NOMO-1 treated with dmso at 0.1 percent for 144 hours (cell line): ENCODE measurements at regions not wholly inside any gene's neighbourhood (a gene's known extent, or its start where the extent isn't known, plus 50 kb on each side); places are given as distances from the start of the nearest gene placed in this dataset.

Source experiments
- DNase-seq: peaks from one replicate; lab custom pipeline; 2025; ENCODE audit not compliant: unreplicated experiment; lab: John Stamatoyannopoulos, UW

DNA sequence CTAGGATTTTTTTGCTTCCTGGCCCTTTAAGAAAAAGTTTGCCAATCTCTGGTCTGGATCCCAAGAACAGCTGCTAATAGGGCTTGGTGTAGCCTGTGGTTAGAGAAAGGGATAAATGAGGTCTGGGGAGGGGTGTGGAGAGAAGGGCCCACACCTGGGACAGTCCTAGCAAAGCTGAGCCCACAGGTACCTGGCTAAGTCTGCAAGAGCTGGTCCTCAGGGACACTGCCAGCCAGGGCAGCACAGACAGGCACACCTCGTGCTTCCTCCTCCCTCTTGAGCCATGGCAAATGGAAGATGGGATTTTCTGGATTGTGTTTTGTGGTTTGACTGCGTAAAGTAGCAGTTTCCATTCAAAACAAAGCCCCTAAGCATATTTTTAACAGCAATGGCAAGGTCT lies 217.5 kb downstream of the SOX9 start:
- DNase-seq: no peak

GRCh38 chr17:72338847-72339790 lies 218.3 kb downstream of the SOX9 start:
- no peak for DNase-seq

GRCh38 chr17:72340836-72341235 lies 220.0 kb downstream of the SOX9 start:
- DNase-seq: no peak

GRCh38 chr17:72342061-72342460 lies 221.2 kb downstream of the SOX9 start:
- no peak for DNase-seq

DNA sequence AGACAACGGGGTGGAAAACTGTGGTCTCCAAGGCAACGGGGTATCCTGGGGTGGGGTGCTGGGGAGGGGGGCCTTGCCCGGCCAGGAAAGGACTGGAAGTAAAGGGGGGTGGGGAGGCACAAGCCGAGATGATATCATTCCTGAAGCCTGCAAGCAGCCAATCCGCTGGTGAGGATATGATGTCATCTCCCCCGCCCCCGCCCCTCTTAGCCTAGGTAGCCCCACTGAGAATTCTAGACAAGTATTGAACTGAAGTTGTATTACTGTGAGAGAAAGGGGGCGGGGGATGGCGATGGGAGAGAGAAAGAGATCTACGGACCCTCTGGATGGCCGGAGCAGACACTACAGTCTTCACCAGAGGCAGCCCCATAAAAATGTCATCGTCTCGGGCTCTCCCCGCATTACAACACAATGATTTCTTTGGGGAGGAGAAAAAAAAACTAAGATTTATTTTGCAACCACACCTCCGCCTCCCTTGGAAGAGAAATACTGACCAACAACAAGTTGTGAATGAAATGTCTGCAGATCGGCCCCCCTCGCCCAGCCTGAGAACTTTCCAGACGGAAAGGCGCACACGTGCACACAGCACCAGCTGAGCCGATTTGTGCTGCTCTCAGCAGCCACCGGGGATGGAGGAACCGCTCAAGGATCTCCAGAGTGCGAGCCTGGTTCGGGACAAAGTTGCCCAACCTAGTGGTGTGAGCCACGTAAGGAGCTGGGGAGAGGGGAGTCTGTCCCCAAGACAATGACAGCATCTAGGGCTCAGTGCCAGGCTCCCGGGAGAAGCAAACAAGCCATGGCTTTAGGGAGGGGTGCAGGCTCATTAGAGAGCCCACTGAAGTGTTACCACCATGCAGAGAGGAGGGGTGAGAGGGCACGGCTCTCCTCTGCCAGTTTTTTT lies 222.1 kb downstream of the SOX9 start:
- DNase-seq: no peak

DNA sequence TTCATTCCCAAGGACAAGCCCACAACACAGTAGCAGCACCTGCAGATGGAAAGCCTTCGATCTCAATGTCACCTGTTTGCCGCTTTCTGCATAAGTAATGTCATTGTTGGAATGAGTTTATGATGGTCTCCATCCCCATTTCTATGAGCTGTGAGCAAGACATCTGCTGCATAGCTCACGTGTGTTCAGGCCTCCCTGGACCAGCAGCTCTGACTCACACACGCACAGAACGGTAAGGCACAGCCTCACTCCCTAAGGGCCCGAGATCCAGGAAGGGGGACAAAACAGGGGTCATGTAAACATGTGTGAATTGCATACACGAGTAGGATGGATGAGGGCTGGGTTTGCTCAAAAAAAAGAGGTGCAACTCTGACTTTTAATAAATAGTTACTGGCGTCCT lies 223.1 kb downstream of the SOX9 start:
- DNase-seq: no peak

DNA sequence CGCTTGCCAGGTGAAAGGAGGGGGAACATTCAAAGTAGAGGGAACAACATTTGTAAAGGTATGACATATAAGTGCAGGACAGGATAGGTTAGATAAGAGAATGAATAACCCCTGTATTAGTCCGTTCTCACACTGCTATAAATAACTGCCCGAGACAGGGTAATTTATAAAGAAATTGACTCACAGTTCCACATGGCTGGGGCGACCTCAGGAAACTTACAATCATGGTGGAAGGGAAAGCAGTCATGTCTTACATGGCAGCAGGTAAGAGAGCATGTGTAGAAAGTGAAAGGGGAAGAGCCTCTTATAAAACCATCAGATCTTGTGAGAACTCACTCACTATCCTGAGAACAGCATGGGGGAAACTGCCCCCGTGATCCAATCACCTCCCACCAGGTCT lies 223.8 kb downstream of the SOX9 start:
- no peak for DNase-seq

DNA sequence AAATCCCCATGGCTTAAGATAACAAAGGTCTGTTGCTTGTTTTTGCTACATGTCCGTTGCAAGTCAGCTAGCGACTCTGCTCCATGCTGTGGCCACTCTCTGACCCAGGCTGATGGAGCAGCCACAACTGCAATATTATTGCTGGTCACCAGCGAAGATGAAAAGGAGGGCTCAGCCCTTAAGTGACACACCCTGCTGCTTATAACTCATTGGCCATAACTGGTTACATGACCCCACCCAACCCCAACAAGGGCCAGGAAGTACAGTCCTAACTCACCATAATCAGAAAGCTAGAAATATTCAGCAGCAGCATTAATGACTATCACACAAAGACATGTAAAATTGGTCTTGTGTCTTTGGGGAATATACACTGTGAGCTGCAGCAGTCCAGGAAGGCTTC lies 224.3 kb downstream of the SOX9 start:
- DNase-seq: no peak

DNA sequence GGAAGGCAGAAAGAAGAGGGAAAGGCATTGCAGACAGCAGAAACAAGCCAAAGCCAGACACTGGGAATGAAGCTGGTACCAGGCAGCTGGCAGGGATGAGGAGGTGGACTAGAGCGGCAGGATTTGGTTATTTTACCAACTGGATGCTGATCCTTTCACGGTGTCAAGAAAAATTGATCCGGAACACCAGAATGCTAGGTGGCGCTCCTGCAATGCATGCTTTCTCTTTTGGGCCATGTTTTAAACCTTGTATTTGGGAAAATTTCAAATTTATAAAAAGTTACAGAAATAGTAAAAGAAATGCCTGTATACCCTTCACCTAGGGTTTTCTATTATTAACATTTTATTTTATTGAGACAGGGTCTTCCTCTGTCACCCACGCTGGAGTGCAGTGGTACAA lies 224.7 kb downstream of the SOX9 start:
- no peak for DNase-seq

- DNase-seq: no peak
Observed at GRCh38 chr17:72346306-72346705, 225.5 kb downstream of the SOX9 start.

- no peak for DNase-seq
Observed at GRCh38 chr17:72349011-72349410, 228.2 kb downstream of the SOX9 start.

- no peak for DNase-seq
Observed at GRCh38 chr17:72349491-72349995, 228.7 kb downstream of the SOX9 start.

DNA sequence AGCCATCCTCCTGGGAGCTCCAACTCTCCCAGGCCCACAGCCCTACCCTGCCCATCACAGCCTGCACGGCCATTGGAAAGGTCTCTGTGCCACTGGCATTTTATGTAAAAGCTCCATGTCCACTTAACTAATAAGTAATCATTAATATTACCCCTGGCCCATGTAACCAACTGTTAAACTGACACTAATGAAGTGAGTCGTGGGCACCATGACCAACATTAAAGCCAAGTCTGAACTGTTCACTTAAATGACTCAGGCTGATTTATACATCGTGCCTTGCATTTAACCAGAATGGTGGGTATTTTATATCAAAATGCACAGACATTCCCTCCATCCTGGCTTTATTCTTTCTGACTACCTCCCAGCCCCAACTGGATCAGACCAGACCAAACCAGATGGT lies 229.3 kb downstream of the SOX9 start:
- DNase-seq: no peak

DNA sequence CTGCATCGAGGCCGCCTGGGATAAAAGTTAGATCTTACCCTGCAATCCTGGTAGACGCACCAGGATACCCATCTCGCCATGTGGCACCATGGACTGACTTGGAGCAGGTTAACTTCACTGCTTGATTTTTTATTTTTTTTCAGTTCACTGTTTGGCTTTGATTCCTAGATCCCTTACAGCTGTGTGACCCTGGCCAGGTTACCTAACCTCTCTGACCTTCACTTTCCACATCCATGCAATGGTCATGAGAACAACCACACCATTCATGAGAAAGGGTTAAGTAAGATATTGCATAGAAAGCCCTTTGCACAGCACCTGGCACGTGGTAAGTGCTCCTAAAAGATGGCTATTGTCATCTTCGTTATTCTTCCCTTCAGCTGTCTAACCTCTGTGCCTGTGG lies 230.5 kb downstream of the SOX9 start:
- no peak for DNase-seq

DNA sequence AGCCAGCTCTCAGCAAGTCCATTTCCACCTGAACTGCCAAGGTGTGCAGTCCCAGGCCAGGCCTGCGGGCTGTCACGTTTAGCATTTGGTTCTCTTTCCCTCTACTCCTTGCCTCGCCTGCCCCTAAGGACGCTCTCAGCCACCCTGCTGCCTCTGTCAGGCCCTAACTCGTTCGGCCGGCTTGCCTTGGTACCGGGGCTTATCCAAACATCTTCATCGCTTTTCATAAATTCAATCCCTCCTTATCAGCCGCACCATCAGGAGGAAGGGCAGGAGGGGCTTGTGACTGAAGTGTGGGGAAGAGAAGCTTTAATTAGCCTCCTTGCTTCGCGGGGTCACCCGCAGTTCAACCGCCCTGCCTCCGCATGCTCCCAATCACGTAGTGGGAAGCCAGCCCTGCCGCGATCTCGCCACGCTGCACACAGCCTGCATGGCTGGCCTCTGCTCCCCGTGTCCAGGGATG lies 231.1 kb downstream of the SOX9 start:
- DNase-seq: no peak

- DNase-seq: no peak
Observed at GRCh38 chr17:72353502-72353901, 232.7 kb downstream of the SOX9 start.

DNA sequence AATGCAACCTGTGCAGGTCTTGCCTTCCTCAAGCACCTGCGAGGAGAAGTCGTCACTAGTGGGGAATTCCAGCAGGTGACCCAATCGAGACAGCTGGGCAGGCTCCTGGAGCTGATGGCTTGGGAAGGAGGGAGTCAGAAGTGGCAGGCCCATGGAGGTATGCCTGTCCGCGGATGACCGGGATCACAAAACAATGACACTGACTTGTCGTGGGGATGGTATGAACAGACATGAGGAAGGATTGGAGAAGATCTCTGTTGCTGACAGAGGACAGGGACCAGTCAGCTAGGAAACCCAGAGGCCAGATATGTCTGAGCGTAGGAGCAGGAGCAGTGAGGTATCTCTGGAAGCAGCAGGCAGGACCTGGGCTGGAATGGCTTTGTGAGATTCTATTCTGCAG lies 233.3 kb downstream of the SOX9 start:
- DNase-seq: no peak

GRCh38 chr17:72357764-72358365 lies 237.0 kb downstream of the SOX9 start:
- no peak for DNase-seq

DNA sequence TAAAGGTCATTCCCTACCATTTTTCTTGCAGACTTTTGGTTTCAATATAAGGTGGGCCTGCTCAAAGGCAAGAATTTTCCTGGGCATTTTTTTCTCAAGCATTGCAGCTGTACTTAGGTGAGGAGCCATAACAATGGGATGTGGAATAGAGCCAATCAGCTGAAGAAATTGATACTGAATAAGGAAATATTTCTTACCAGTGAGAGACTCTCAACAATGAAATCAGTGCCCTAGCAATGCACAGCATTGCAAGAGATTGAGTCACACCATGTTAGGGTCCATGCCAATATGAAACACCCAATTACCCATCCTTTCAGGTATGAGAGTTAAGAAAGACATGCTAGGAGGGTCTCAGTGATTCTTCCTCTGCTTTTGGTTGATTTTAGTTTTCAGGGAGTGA lies 237.6 kb downstream of the SOX9 start:
- no peak for DNase-seq

DNA sequence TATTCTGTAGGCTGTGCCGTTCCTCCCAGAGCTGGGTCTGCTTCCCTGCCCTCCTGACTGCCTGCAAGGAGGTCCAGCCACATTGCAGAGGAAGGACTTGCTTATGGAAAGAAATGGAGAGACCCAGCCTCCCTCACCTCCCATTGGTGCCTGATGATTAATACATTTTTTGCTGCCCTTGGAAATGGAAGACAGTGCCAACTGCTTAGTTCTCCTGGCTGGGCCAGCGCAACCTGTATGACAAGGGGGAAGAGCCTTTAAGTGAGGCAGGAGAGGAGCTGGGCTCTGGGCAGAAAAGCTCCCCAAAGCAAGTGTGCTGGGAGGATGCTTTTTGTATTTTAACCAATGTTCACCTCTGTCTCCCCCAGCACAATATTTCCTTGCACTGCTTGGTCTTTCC lies 238.5 kb downstream of the SOX9 start:
- no peak for DNase-seq

- DNase-seq: no peak
Observed at GRCh38 chr17:72359811-72360210, 239.0 kb downstream of the SOX9 start.
